ENCODE measurements at regions not wholly inside any gene's neighbourhood (a gene's known extent, or its start where the extent isn't known, plus 50 kb on each side); places are given as distances from the start of the nearest gene placed in this dataset.
"Not testable (repeated sequence)": the region's sequence is repeated elsewhere in the genome, so short reads cannot be mapped to it uniquely, and the experiment has no call there.

- H3K27ac ChIP-seq = peak overlapping the region; percentile 63 to 67
- DNase-seq (ENCODE audit: low spot score) = no peak
- no peak overlapping the region for H3K4me3 ChIP-seq
- TF ChIP-seq, protein P1, sequence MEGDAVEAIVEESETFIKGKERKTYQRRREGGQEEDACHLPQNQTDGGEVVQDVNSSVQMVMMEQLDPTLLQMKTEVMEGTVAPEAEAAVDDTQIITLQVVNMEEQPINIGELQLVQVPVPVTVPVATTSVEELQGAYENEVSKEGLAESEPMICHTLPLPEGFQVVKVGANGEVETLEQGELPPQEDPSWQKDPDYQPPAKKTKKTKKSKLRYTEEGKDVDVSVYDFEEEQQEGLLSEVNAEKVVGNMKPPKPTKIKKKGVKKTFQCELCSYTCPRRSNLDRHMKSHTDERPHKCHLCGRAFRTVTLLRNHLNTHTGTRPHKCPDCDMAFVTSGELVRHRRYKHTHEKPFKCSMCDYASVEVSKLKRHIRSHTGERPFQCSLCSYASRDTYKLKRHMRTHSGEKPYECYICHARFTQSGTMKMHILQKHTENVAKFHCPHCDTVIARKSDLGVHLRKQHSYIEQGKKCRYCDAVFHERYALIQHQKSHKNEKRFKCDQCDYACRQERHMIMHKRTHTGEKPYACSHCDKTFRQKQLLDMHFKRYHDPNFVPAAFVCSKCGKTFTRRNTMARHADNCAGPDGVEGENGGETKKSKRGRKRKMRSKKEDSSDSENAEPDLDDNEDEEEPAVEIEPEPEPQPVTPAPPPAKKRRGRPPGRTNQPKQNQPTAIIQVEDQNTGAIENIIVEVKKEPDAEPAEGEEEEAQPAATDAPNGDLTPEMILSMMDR (IDR thresholded peaks at IDR 0.05) = no peak
Measured at GRCh38 chr14:30193845-30194501, 266.3 kb upstream of the PRKD1 start.

- DNase-seq (ENCODE audit: low spot score) = no peak
- TF ChIP-seq, protein P1 (IDR thresholded peaks at IDR 0.05) = no peak
- Histone ChIP-seq H3K4me3 (no peak overlapping the region), H3K27ac (peak overlapping the region; percentile 64 to 67)
Measured at GRCh38 chr14:30194741-30195148, 267.1 kb upstream of the PRKD1 start.

DNA sequence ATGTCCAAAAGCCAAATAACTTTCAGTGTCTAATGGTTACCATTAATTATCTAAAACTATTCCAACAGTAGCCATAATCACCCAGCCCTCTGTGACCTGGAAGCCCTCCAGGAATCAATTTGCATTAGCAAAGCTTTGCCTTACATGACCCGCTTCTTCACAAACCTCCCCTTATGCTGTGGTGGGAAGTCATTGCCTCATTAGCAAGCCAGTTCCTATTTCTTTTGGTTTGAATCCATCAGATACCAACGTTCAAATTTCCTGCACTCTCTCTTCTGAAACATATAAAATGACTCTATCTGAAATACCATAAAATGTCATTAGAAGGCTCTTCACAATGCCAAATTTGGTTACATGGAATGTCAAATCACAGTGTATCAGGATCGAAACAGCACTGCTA, 268.3 kb upstream of the PRKD1 start:
- Histone ChIP-seq H3K27ac (peak overlapping the region; percentile 64 to 67), H3K4me3 (no peak overlapping the region)
- no peak for DNase-seq (ENCODE audit: low spot score)
- TF ChIP-seq, protein P1 (IDR thresholded peaks at IDR 0.05) = no peak

DNA sequence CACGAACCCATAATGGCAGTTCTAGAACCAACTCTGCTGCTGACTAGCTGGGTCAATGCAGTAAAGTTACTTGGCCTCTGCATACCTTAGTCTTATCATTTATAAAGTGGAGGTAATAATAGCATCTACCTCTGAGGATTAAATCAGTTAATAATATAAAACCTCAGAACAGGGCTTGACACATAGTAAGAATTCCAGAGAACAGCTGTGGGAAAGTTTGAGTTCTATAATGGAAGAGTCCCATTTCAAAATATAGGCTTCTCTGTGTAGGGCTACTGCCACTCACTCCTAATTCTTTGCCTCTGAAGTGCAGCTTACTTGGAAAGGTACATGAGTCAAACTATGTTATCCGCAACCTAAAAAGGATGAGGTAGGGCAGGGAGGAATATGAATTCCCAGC, 269.2 kb upstream of the PRKD1 start:
- no peak overlapping the region for H3K4me3 ChIP-seq
- no peak for DNase-seq (ENCODE audit: low spot score)
- TF ChIP-seq, protein P1 (IDR thresholded peaks at IDR 0.05) = no peak
- H3K27ac ChIP-seq = no peak overlapping the region

- H3K4me3 ChIP-seq; H3K27ac ChIP-seq; DNase-seq (ENCODE audit: low spot score): not testable (repeated sequence)
Measured at GRCh38 chr14:30198720-30199119, 271.1 kb upstream of the PRKD1 start.

DNA sequence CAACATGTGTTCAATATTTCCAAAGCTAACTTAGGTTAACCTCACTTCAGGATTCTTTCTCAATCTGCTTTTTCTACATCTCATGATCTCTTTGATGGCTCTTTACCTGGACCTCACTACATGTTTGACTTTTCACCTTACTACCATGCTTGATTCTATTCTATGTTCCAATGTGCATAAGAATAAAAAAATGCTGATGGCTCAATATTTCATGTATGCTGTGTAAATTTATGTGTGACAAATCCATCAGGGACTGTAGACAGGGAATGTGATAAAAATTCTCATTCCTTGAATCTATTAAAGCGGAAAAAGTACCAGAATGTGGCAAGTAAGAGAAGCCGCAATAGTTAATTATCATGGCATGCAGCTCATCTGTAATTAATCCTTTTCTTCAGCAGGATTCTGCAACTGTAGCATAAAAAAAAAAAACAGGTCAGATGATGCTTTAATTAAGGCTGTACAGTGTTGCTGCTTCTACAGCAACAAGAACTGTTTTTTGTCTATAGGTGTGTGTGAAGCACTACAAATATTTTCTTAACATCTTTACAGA, 276.9 kb upstream of the PRKD1 start:
- TF ChIP-seq, protein P1 (IDR thresholded peaks at IDR 0.05) = no peak
- Histone ChIP-seq H3K4me3 (no peak overlapping the region), H3K27ac (no peak overlapping the region)
- DNase-seq (ENCODE audit: low spot score) = no peak

- no peak for DNase-seq (ENCODE audit: low spot score)
- no peak overlapping the region for H3K4me3 ChIP-seq
- H3K27ac ChIP-seq = no peak overlapping the region
- TF ChIP-seq, protein P1 (IDR thresholded peaks at IDR 0.05) = no peak
Measured at GRCh38 chr14:30209136-30209535, 281.5 kb upstream of the PRKD1 start.
